Cardiac fibroblast (primary cell): ENCODE measurements at regions not wholly inside any gene's neighbourhood (a gene's known extent, or its start where the extent isn't known, plus 50 kb on each side); places are given as distances from the start of the nearest gene placed in this dataset.

ENCODE experiments used
- DNase-seq, 2 donors: peaks; one replicate each; pipeline versions ENCODE4 v3.0.0 to v3.0.0-alpha.2; 2010; ENCODE audit warnings: low read depth in 2 of 2
- H3K4me3 ChIP-seq, 2 donors: replicated peaks in 1 of 2; 1 replicate in 1 of 2; 2 replicates in 1 of 2; pipeline ENCODE4 v1.5.1; 2011; ENCODE audit warnings: low read depth in 2 of 2, low read length in 2 of 2, mild to moderate bottlenecking in 2 of 2, moderate library complexity in 1 of 2
- CTCF ChIP-seq: IDR thresholded peaks from one replicate; pipeline ENCODE4 v1.5.1; 2011; ENCODE audit warnings: low read depth, mild to moderate bottlenecking, low read length, inconsistent platforms

- no peak for DNase-seq
- TF ChIP-seq CTCF, result no peak
- no peak overlapping the region for H3K4me3 ChIP-seq
Observed at GRCh38 chr5:2010940-2011339, 128.2 kb upstream of the IRX4 start.

GRCh38 chr5:2009986-2010914 lies 127.5 kb upstream of the IRX4 start:
- no peak for DNase-seq
- H3K4me3 ChIP-seq, result no peak overlapping the region
- no peak for TF ChIP-seq CTCF

GRCh38 chr5:2008851-2009629 lies 126.3 kb upstream of the IRX4 start:
- no peak overlapping the region for H3K4me3 ChIP-seq
- no peak for TF ChIP-seq CTCF
- DNase-seq, result no peak

GRCh38 chr5:2007878-2008501 lies 125.3 kb upstream of the IRX4 start:
- DNase-seq, result peak in 1 of 2 donors; percentile 32
- no peak for TF ChIP-seq CTCF
- H3K4me3 ChIP-seq, result no peak overlapping the region

GRCh38 chr5:2007496-2007877 lies 124.8 kb upstream of the IRX4 start:
- TF ChIP-seq CTCF, result no peak
- no peak for DNase-seq
- no peak overlapping the region for H3K4me3 ChIP-seq

GRCh38 chr5:2006971-2007291 lies 124.2 kb upstream of the IRX4 start:
- DNase-seq, result no peak
- TF ChIP-seq CTCF, result no peak

More at GRCh38 chr5:2006971-2007291, 124.2 kb upstream of the IRX4 start:
- H3K4me3 ChIP-seq, result no peak overlapping the region
